H1 (cell line): ENCODE measurements at regions not wholly inside any gene's neighbourhood (a gene's known extent, or its start where the extent isn't known, plus 50 kb on each side); places are given as distances from the start of the nearest gene placed in this dataset.

Experiments used
- ASH2L ChIP-seq: fragments of 200-600, 300-600 bp; sonication (generic); IDR thresholded peaks from one replicate; pipeline ENCODE4 v1.7.1; 2017; ENCODE audit warnings: low read length
- BCL11A ChIP-seq, 2 experiments: IDR thresholded peaks; one replicate each; pipeline ENCODE4 v1.6.1; 2011; ENCODE audit warnings: low read depth in 2 of 2, low read length in 2 of 2, mild to moderate bottlenecking in 2 of 2
- BRCA1 ChIP-seq: IDR thresholded peaks from 2 replicates; pipeline ENCODE4 v1.6.1; 2012; ENCODE audit warnings: low read depth, low read length, improper control_type of control experiment
- CBX8 ChIP-seq: fragments of 300-800, 300-1000 bp; sonication (generic); IDR thresholded peaks from 2 replicates; pipeline ENCODE4 v1.7.1; 2016; ENCODE audit warnings: low read depth, low read length, borderline replicate concordance
- CHD7 ChIP-seq: fragments of 300-600 bp; sonication (generic); IDR thresholded peaks from 2 replicates; pipeline ENCODE4 v1.7.1; 2012; ENCODE audit warnings: low read length, moderate library complexity, mild to moderate bottlenecking, inconsistent platforms; ENCODE audit not compliant: insufficient replicate concordance
- FOSL1 ChIP-seq: IDR thresholded peaks from 2 replicates; pipeline ENCODE4 v1.6.1; 2011; ENCODE audit warnings: mild to moderate bottlenecking, low read depth, low read length, moderate library complexity; ENCODE audit not compliant: insufficient read depth
- GTF2F1 ChIP-seq: IDR thresholded peaks from 2 replicates; pipeline ENCODE4 v1.6.1; 2012; ENCODE audit warnings: low read depth, low read length, improper control_type of control experiment, borderline replicate concordance
- HDAC2 ChIP-seq, 2 experiments: fragments of 300-600 bp in 1 of 2; sonication (generic) in 1 of 2; IDR thresholded peaks; 2 replicates each; pipeline ENCODE4 v1.6.1; 2011 to 2012; ENCODE audit warnings: low read depth in 2 of 2, low read length in 2 of 2, mild to moderate bottlenecking in 2 of 2, moderate library complexity in 2 of 2, borderline replicate concordance in 1 of 2, inconsistent platforms in 1 of 2
- MAFK ChIP-seq: IDR thresholded peaks from 2 replicates; pipeline ENCODE4 v1.6.1; 2012; ENCODE audit warnings: low read depth, mild to moderate bottlenecking, improper control_type of control experiment, low read length
- RFX5 ChIP-seq: IDR thresholded peaks from 2 replicates; pipeline ENCODE4 v1.6.1; 2011; ENCODE audit warnings: low read depth, low read length, improper control_type of control experiment, borderline replicate concordance
- SIX5 ChIP-seq: IDR thresholded peaks from 2 replicates; pipeline ENCODE4 v1.6.1; 2011; ENCODE audit warnings: mild to moderate bottlenecking, low read depth, low read length
- TBP ChIP-seq: IDR thresholded peaks from 2 replicates; pipeline ENCODE4 v1.6.1; 2011; ENCODE audit warnings: low read depth, low read length, improper control_type of control experiment
- ZNF274 ChIP-seq: IDR thresholded peaks from 2 replicates; pipeline ENCODE4 v1.7.0; 2012; ENCODE audit warnings: low read length, borderline replicate concordance; ENCODE audit errors: extremely low read depth

DNA sequence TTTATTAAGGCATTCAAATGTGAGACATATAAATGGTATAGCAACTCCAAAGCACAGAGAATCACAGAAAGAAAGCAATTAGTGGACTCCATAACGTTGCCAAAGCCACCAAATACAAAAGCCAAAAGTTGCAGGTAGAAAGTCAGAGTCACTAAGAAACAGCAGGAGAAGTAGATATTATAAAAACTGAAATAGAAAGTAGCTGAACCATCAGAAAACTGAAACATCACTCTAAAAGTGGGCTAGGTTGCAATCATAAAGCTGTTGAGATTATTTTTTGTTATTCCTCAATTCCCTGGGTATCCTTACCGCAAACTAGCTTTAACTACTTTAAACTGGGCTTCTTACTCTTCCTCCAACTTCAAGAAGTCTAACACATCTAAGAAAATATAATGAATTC is 108.1 kb upstream of the ARRDC3 start (continued):
- TF ChIP-seq CHD7 (no peak), BRCA1 (no peak), TBP (no peak), BCL11A (IDR thresholded peaks at IDR 0.05; ENCODE audit: low read depth in 2 of 2, low read length in 2 of 2) (no peak), CBX8 (no peak), ASH2L (no peak), GTF2F1 (no peak), RFX5 (no peak), FOSL1 (no peak), HDAC2 (IDR thresholded peaks at IDR 0.05; ENCODE audit: borderline replicate concordance in 1 of 2, low read depth in 2 of 2, low read length in 2 of 2) (no peak), SIX5 (no peak), ZNF274 (no peak), MAFK (no peak)
